ENCODE measurements at regions not wholly inside any gene's neighbourhood (a gene's known extent, or its start where the extent isn't known, plus 50 kb on each side); places are given as distances from the start of the nearest gene placed in this dataset.
"Not testable (repeated sequence)": the region's sequence is repeated elsewhere in the genome, so short reads cannot be mapped to it uniquely, and the experiment has no call there.

GRCh38 chr3:161599697-161600096 lies 103.1 kb downstream of the OTOL1 start:
- FAIRE-seq: no peak
- DNase-seq (ENCODE audit: low spot score): no peak

- no peak for FAIRE-seq
- DNase-seq (ENCODE audit: low spot score): no peak
Observed at GRCh38 chr3:161600173-161600572, 103.6 kb downstream of the OTOL1 start.

GRCh38 chr3:161602475-161602874 lies 105.9 kb downstream of the OTOL1 start:
- FAIRE-seq (no peak), DNase-seq (ENCODE audit: low spot score) (no peak)

- DNase-seq (ENCODE audit: low spot score) (no peak), FAIRE-seq (no peak)
Observed at GRCh38 chr3:161602918-161603317, 106.3 kb downstream of the OTOL1 start.

GRCh38 chr3:161607056-161607455 lies 110.4 kb downstream of the OTOL1 start:
- no peak for DNase-seq (ENCODE audit: low spot score)
- FAIRE-seq: no peak

- FAIRE-seq (no peak), DNase-seq (ENCODE audit: low spot score) (no peak)
Observed at GRCh38 chr3:161619351-161619750, 122.7 kb downstream of the OTOL1 start.

GRCh38 chr3:161630794-161631193 lies 134.2 kb downstream of the OTOL1 start:
- no peak for FAIRE-seq

GRCh38 chr3:161631536-161631935 lies 134.9 kb downstream of the OTOL1 start:
- DNase-seq (ENCODE audit: low spot score) (no peak), FAIRE-seq (no peak)

More at GRCh38 chr3:161630794-161631193, 134.2 kb downstream of the OTOL1 start:
- DNase-seq (ENCODE audit: low spot score): no peak

GRCh38 chr3:161637559-161637958 lies 141.0 kb downstream of the OTOL1 start:
- no peak for FAIRE-seq
- DNase-seq (ENCODE audit: low spot score): no peak

GRCh38 chr3:161639095-161639494 lies 142.5 kb downstream of the OTOL1 start:
- not testable (repeated sequence) for FAIRE-seq; DNase-seq (ENCODE audit: low spot score)

- DNase-seq (ENCODE audit: low spot score) (no peak), FAIRE-seq (no peak)
Observed at GRCh38 chr3:161640181-161640580, 143.6 kb downstream of the OTOL1 start.

- FAIRE-seq: no peak
- no peak for DNase-seq (ENCODE audit: low spot score)
Observed at GRCh38 chr3:161641287-161641686, 144.7 kb downstream of the OTOL1 start.

GRCh38 chr3:161644891-161645635 lies 148.5 kb downstream of the OTOL1 start:
- DNase-seq (ENCODE audit: low spot score) (no peak), FAIRE-seq (no peak)

- DNase-seq (ENCODE audit: low spot score) (no peak), FAIRE-seq (no peak)
Observed at GRCh38 chr3:161647936-161648470, 151.4 kb downstream of the OTOL1 start.

- DNase-seq (ENCODE audit: low spot score) (no peak), FAIRE-seq (no peak)
Observed at GRCh38 chr3:161649900-161650484, 153.4 kb downstream of the OTOL1 start.

GRCh38 chr3:161657786-161658185 lies 161.2 kb downstream of the OTOL1 start:
- DNase-seq (ENCODE audit: low spot score): no peak
- FAIRE-seq: no peak

GRCh38 chr3:161671141-161671540 lies 174.5 kb downstream of the OTOL1 start:
- no peak for FAIRE-seq
- no peak for DNase-seq (ENCODE audit: low spot score)

GRCh38 chr3:161672478-161672877 lies 175.9 kb downstream of the OTOL1 start:
- DNase-seq (ENCODE audit: low spot score) (no peak), FAIRE-seq (no peak)

- FAIRE-seq: no peak
Observed at GRCh38 chr3:161673866-161674265, 177.3 kb downstream of the OTOL1 start.

GRCh38 chr3:161674402-161674801 lies 177.8 kb downstream of the OTOL1 start:
- DNase-seq (ENCODE audit: low spot score) (no peak), FAIRE-seq (no peak)

More at GRCh38 chr3:161673866-161674265, 177.3 kb downstream of the OTOL1 start:
- no peak for DNase-seq (ENCODE audit: low spot score)

GRCh38 chr3:161681831-161682230 lies 185.2 kb downstream of the OTOL1 start:
- FAIRE-seq: not testable (repeated sequence)

GRCh38 chr3:161682715-161683114 lies 186.1 kb downstream of the OTOL1 start:
- no peak for DNase-seq (ENCODE audit: low spot score)
- no peak for FAIRE-seq

More at GRCh38 chr3:161681831-161682230, 185.2 kb downstream of the OTOL1 start:
- not testable (repeated sequence) for DNase-seq (ENCODE audit: low spot score)

Data from RCC 7860 (cell line).